ENCODE measurements at regions not wholly inside any gene's neighbourhood (a gene's known extent, or its start where the extent isn't known, plus 50 kb on each side); places are given as distances from the start of the nearest gene placed in this dataset.

DNA sequence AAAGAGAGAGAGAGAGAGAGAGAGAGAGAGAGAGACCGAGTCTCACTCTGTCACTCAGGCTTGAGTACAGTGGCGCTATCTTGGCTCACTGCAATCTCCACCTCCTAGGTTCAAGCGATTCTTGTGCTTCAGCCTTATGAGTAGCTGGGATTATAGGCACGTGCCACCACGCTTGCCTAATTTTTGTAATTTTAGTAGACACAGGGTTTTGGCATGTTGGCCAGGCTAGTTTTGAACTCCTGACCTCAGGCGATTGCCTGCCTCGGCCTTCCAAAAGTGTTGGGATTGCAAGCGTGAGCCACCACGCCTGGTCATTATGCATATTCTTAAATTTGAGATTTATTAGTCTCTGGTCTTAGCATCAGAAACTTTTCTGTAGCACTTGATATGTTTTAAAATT, 317.9 kb upstream of the ATP2B1 start:
- H3K4me3 ChIP-seq (ENCODE audit: low read depth, low read length), result no peak overlapping the region
- DNase-seq (ENCODE audit: low read depth), result no peak
- TF ChIP-seq, protein P1, sequence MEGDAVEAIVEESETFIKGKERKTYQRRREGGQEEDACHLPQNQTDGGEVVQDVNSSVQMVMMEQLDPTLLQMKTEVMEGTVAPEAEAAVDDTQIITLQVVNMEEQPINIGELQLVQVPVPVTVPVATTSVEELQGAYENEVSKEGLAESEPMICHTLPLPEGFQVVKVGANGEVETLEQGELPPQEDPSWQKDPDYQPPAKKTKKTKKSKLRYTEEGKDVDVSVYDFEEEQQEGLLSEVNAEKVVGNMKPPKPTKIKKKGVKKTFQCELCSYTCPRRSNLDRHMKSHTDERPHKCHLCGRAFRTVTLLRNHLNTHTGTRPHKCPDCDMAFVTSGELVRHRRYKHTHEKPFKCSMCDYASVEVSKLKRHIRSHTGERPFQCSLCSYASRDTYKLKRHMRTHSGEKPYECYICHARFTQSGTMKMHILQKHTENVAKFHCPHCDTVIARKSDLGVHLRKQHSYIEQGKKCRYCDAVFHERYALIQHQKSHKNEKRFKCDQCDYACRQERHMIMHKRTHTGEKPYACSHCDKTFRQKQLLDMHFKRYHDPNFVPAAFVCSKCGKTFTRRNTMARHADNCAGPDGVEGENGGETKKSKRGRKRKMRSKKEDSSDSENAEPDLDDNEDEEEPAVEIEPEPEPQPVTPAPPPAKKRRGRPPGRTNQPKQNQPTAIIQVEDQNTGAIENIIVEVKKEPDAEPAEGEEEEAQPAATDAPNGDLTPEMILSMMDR (IDR thresholded peaks at IDR 0.05; ENCODE audit: low read depth, low read length, missing control alignments), result no peak
- in situ Hi-C loops (cut with HindIII; ENCODE audit: low sequenced_read_pairs), result no loop called here

DNA sequence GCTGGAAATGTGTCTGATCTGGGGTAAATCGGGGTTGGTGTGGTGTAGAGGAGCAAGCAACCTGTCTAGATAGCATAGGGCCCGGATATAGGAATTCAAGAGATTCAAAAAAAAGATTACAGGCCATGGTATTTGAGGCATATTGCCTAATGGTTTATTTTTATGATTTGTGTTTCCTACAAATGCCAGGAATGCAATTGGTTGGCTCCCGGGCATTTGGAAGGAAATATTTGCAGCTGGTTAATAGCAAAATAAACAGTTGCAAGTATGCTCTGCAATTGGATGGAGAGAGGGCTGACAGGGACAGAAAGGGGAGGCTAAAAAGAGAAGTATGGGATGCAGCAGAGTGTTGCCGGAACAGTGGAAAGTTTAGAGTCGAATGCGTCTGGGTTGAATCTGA, 315.6 kb upstream of the ATP2B1 start:
- DNase-seq (ENCODE audit: low read depth), result no peak
- TF ChIP-seq, protein P1 (IDR thresholded peaks at IDR 0.05; ENCODE audit: low read depth, low read length, missing control alignments), result no peak
- no peak overlapping the region for H3K4me3 ChIP-seq (ENCODE audit: low read depth, low read length)
- in situ Hi-C loops (cut with HindIII; ENCODE audit: low sequenced_read_pairs), result no loop called here

DNA sequence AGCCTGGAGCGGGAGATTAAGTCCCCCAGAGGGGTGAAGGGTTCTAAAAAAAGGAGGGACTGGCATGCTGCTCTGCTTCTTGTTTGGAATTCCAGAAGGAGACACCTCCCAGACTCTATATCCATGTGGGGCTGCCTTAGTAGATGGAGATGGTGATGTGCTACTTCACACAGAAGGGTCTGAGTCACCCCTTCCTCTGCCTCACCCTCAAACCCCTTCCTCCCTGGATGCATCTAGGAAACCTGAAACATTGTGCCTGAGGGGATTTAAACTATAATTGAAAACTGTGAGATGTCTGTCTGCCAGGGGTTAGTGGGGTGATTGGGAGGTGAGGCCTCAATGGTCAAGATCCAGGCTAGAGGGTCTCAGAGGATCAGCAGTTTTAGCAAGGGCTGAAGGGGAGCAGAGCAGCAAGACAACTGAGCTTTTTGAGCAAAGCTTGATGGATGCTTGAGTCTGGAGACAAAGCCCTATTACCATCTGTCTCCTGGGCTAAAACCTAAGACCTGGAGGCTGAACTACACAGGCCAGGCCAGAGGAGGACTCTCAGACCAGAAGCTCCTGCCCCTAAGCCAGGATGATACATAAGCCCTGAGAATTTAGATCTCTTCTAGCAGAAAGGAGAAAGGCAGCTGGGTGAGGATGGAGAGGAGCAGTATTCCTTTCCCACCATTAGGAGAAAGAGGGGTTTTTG, 314.7 kb upstream of the ATP2B1 start:
- TF ChIP-seq, protein P1 (IDR thresholded peaks at IDR 0.05; ENCODE audit: low read depth, low read length, missing control alignments), result no peak
- no peak overlapping the region for H3K4me3 ChIP-seq (ENCODE audit: low read depth, low read length)
- DNase-seq (ENCODE audit: low read depth), result no peak
- in situ Hi-C loops (cut with HindIII; ENCODE audit: low sequenced_read_pairs), result no loop called here

DNA sequence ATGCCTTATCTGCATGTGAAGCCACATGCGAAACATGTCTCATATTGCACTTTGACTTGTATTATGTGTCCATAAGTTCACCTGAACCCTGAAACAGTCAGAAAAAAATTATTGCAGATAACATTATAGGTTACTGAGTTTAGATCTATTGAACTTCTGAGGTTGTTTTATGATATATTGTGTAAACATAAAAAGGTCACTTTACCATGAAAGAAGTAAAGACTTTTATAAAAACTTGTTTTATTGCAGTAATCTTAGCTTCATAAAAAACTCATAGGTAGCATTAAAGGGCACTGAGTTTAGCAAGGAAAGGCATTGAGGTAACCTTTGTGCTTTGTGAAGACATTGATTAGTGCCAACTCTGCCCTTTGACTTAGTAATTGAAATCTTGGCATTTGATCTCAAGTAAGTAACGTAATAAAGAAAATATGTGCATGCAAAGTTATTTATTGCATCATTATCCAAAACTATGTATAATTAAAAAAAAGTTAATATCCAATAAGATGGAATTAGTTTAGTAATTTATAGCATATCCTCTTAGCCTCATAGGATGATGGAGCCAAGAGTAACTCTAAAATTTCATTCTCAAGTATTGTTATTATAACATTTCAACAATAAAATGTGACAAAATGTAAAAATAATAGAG, 313.3 kb upstream of the ATP2B1 start:
- H3K4me3 ChIP-seq (ENCODE audit: low read depth, low read length), result no peak overlapping the region
- DNase-seq (ENCODE audit: low read depth), result no peak
- in situ Hi-C loops (cut with HindIII; ENCODE audit: low sequenced_read_pairs), result no loop called here
- TF ChIP-seq, protein P1 (IDR thresholded peaks at IDR 0.05; ENCODE audit: low read depth, low read length, missing control alignments), result no peak

DNA sequence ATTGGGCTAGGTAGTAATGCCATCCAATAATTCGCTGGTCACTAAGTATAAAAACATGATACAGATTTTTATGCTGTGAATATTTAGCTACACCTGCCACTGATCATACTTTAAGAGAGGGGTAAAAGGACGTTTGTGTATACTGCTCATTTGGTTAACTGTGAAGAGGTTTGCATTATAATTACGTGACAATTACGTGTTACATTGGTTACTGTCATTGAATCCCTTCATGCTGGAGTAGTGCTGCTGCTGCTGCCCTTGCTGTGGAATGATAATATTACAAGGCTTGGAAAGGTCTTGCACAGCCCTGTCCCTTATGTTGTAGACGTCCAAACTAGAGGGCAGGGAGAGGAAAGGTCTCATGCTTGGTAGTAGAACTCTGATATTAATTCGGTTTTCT, 312.2 kb upstream of the ATP2B1 start:
- TF ChIP-seq, protein P1 (IDR thresholded peaks at IDR 0.05; ENCODE audit: low read depth, low read length, missing control alignments), result no peak
- H3K4me3 ChIP-seq (ENCODE audit: low read depth, low read length), result no peak overlapping the region
- no peak for DNase-seq (ENCODE audit: low read depth)
- in situ Hi-C loops (cut with HindIII; ENCODE audit: low sequenced_read_pairs), result no loop called here

DNA sequence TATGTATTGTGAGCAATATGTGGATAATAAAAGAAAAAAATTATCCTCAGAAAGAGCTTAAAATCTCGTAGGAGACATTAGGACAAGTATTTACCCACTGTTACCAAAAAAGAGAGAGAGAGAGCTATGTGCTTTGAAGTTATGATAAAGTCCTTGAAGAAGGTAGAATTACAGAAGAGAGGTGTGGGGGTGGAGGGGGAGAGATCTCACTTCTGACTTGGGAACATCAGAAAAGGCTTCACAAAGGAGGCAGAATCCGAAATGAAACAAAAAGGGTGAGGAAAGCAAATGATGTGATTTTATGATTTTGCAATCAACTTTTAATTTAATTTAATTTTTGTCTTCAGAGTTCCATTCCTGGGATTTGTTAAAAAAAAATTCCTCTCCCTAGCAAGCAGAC, 311.8 kb upstream of the ATP2B1 start:
- H3K4me3 ChIP-seq (ENCODE audit: low read depth, low read length), result no peak overlapping the region
- DNase-seq (ENCODE audit: low read depth), result no peak
- TF ChIP-seq, protein P1 (IDR thresholded peaks at IDR 0.05; ENCODE audit: low read depth, low read length, missing control alignments), result no peak
- in situ Hi-C loops (cut with HindIII; ENCODE audit: low sequenced_read_pairs), result no loop called here

All from astrocyte of the cerebellum (primary cell).